ENCODE measurements at regions not wholly inside any gene's neighbourhood (a gene's known extent, or its start where the extent isn't known, plus 50 kb on each side); places are given as distances from the start of the nearest gene placed in this dataset.

DNA sequence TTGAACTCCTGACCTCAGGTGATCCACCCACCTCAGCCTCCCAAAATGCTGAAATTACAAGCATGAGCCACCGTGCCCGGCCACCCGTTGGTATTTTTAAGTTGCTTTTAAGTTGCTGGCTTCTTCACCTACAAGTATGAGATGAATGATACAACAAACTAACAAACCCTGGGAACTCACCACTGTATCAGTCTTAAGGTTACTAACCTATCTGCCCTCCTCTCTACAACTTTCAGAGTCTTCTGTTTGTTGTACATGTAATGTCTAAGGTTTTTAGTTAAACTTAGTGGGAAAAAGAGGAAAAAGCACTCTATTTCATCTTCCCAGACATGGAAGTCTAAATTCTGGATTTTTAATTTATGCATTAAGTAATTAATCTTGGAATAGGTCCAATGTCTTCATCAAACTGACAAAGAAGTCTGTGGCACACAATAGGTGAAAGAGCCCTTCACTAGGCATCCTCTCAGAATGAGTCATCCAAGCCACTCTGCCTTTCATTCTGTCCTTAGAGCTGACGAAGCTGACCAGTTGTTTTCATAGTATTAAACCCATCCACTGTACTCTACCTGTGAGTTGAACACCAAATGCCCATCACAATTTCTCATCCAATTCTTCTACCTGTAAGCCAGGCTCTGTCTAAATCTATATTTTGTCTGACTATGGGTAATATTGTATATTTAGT lies 936.1 kb downstream of the TUSC7 start:
- intact Hi-C loops (cut with micrococcal nuclease), result no loop called here

DNA sequence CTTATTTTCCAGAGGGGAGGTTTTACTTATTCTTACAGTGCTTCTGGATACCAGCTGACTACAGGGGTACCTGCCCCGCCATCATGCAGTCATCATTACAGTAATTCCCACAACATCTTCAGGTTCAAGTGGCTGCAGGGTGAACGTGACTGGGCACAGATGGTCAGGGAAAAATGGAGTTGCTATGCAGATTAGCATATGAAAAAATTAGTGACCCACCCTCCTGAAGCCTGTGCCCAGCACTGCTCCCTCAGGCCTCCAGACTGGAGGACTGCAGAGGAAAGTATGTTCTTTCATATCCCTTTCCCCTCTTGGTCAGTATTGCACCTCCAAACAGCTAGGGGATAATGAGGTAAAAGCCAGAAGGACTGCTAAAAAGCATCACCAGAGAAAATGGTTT lies 937.9 kb downstream of the TUSC7 start:
- intact Hi-C loops (cut with micrococcal nuclease), result no loop called here

GRCh38 chr3:117651246-117651645 lies 941.7 kb downstream of the TUSC7 start:
- intact Hi-C loops (cut with micrococcal nuclease), result no loop called here

GRCh38 chr3:117656391-117656790 lies 946.8 kb downstream of the TUSC7 start:
- intact Hi-C loops (cut with micrococcal nuclease), result no loop called here

DNA sequence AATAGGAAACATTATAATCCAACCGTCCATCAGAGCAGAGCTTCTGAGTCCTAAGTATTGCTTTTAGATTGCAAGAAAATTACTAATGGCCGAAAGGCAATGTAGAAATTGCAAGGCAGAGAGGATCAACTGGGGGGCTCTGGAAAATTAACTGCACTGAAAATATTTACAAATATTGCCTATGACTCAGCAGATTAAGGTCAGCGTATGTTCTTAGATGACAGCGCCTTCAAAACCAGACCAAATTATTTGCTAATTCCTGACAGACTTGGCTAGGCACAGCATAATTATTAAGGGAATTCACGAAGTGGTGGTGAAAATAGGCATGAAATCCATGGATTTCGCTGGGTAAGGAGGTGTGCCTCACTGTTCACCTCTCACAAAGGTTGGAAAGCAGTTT lies 947.7 kb downstream of the TUSC7 start:
- intact Hi-C loops (cut with micrococcal nuclease), result no loop called here

- intact Hi-C loops (cut with micrococcal nuclease), result no loop called here
These were observed 951.6 kb downstream of the TUSC7 start for GRCh38 chr3:117660941-117661817.

DNA sequence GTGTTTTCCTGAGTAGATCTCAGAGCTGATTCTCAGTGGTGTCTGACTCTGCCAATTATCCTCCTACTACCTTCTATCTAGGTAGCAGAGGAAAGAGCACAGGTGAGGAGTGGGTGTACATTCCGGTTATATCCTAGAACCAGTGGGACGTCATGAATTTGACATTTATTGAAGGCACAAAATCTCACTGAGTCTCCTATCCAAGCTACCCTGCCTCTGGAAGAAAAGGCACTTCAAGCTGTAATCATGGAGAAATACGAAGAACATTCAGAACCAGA lies 952.2 kb downstream of the TUSC7 start:
- intact Hi-C loops (cut with micrococcal nuclease), result no loop called here

DNA sequence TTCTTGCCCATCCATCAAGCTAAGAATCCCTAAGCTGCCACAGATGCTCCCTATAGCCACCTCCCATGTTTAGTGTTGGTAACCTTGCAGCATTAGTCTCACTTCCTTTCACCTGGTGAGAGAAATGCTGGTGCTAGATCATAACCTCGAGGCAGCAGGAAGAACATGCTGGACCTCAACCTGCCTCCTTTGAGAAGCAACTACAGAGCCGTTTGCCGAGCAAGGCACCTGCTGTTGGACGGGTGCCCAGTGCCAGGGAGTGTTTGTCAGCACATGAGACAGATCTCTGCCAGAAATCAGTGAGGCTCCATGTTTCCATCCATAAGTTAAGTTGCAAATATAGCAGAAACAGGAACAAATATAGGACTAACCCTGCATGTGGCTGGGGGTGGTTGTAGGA lies 955.7 kb downstream of the TUSC7 start:
- intact Hi-C loops (cut with micrococcal nuclease), result no loop called here

GRCh38 chr3:117666325-117666724 lies 956.7 kb downstream of the TUSC7 start:
- intact Hi-C loops (cut with micrococcal nuclease), result no loop called here

- intact Hi-C loops (cut with micrococcal nuclease), result no loop called here
These were observed 957.2 kb downstream of the TUSC7 start for GRCh38 chr3:117666812-117667211.

GRCh38 chr3:117669774-117670173 lies 960.2 kb downstream of the TUSC7 start:
- intact Hi-C loops (cut with micrococcal nuclease), result no loop called here

- intact Hi-C loops (cut with micrococcal nuclease), result no loop called here
These were observed 962.2 kb downstream of the TUSC7 start for GRCh38 chr3:117671722-117672318.

DNA sequence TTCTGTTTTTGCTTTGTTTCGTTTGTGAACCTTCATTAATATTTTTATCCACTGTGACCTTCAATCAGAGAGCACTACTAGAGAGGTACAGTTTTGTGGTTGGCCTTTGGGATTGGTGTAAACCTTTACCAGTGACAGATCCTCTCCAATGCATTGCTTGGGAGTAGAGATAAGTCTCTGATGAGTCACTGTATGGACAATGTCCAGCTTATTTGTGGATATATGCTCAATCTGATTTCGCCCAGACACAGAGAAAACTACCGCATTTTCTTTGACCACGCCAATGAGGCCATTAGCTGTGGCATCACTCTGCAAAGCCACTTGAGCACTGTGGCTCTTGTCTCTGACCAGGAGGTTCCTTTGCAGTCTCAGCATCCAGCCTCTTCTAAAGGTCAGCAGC lies 964.7 kb downstream of the TUSC7 start:
- intact Hi-C loops (cut with micrococcal nuclease), result no loop called here

DNA sequence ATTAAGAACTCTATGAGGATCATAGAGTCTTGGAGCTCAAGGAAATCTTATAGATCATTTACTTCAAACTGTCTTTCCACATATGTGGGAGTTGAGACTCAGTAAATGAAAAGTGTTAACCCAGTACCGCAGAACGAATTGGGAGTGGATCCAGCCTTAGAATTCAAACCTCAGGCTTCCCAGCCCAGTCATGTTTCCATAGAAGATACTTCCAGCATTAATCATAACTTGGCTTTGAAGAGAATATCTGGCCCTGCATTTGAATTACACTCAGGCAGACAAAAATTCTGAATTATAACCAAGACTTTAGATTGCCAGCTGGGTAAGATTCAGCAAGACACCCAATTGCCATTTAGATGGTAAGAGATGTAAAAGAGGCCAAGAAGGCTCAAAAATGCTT lies 972.0 kb downstream of the TUSC7 start:
- intact Hi-C loops (cut with micrococcal nuclease), result no loop called here

- intact Hi-C loops (cut with micrococcal nuclease), result no loop called here
These were observed 977.5 kb downstream of the TUSC7 start for GRCh38 chr3:117687096-117687495.

- intact Hi-C loops (cut with micrococcal nuclease), result no loop called here
These were observed 979.0 kb downstream of the TUSC7 start for GRCh38 chr3:117688583-117688982.

DNA sequence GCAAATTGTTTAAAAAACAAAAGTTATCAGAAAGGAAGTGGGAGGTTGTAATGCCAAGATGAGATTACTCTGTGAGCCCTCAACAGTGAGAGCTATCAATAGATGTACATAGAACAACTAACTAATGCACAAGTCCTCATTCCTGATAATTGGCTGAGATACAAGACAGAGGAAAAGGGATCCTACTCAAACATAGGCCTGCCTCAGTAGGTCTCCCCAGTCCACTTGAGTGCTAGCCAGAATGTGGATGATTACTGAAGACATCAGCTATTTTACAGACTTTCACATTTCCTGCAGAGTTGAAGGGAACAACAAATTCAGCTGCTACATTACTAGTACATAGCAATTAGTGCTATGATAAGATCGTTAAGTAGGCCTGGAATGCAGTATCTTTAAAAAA lies 981.9 kb downstream of the TUSC7 start:
- intact Hi-C loops (cut with micrococcal nuclease), result no loop called here

GRCh38 chr3:117692416-117692995 lies 982.9 kb downstream of the TUSC7 start:
- intact Hi-C loops (cut with micrococcal nuclease), result no loop called here

GRCh38 chr3:117695321-117695720 lies 985.7 kb downstream of the TUSC7 start:
- intact Hi-C loops (cut with micrococcal nuclease), result no loop called here

GRCh38 chr3:117695871-117696645 lies 986.5 kb downstream of the TUSC7 start:
- intact Hi-C loops (cut with micrococcal nuclease), result no loop called here

- intact Hi-C loops (cut with micrococcal nuclease), result no loop called here
These were observed 987.4 kb downstream of the TUSC7 start for GRCh38 chr3:117696851-117697407.

All from T-helper 1 cell treated with Interleukin-12 subunit alpha and Interleukin-12 subunit beta and Interleukin-4 antibody, amounts not matched to agents 30 ng/mL and 1 ng/mL, for 36 hours (primary cell).